ENCODE measurements at regions not wholly inside any gene's neighbourhood (a gene's known extent, or its start where the extent isn't known, plus 50 kb on each side); places are given as distances from the start of the nearest gene placed in this dataset.
"Not testable (repeated sequence)": the region's sequence is repeated elsewhere in the genome, so short reads cannot be mapped to it uniquely, and the experiment has no call there.

GRCh38 chr11:57940044-57940756 lies 83.5 kb upstream of the OR9Q1 start:
- H3K9ac ChIP-seq (ENCODE audit: low read length) = no peak overlapping the region
- H3K79me2 ChIP-seq (ENCODE audit: insufficient read depth, low read length) = no peaks in the 10 kb centered on the region
- no peak overlapping the region for H3K4me3 ChIP-seq (ENCODE audit: insufficient read depth, low read depth, low read length)
- Mint-ChIP-seq H3K4me1 (ENCODE audit: low read depth, unreplicated experiment) (no peaks in the 10 kb centered on the region), H3K36me3 (ENCODE audit: low read depth, unreplicated experiment) (no peaks in the 10 kb centered on the region), H3K27ac (ENCODE audit: unreplicated experiment) (no peak overlapping the region), H3K27me3 (ENCODE audit: low read depth, unreplicated experiment) (peaks cover 3% of the 10 kb centered on the region), H3K9me3 (ENCODE audit: unreplicated experiment) (peaks cover 4% of the 10 kb centered on the region), H3K4me3 (ENCODE audit: unreplicated experiment) (no peak overlapping the region)
- DNase-seq (ENCODE audit: low read depth) = no peak
- H3K4me1 ChIP-seq (ENCODE audit: insufficient read depth, low read length) = no peaks in the 10 kb centered on the region
- no peak overlapping the region for H3K27ac ChIP-seq (ENCODE audit: low read depth, low read length)
- H2AFZ ChIP-seq (ENCODE audit: low read depth, low read length) = no peak overlapping the region
- FAIRE-seq = no peak
- H4K20me1 ChIP-seq (ENCODE audit: insufficient read depth, low read length) = no peaks in the 10 kb centered on the region
- H3K27me3 ChIP-seq (ENCODE audit: insufficient read depth, low read length) = no peaks in the 10 kb centered on the region
- TF ChIP-seq CTCF (IDR thresholded peaks at IDR 0.05; ENCODE audit: insufficient read depth, low read depth, low read length) (no peak), EZH2 (IDR thresholded peaks at IDR 0.05; ENCODE audit: insufficient read depth, low read length) (no peak)
- no peaks in the 10 kb centered on the region for H3K36me3 ChIP-seq (ENCODE audit: insufficient read depth, low read length)
- no peak overlapping the region for H3K4me2 ChIP-seq (ENCODE audit: low read length)
- no peaks in the 10 kb centered on the region for H3K9me3 ChIP-seq (ENCODE audit: insufficient read depth, low read depth, low read length)

DNA sequence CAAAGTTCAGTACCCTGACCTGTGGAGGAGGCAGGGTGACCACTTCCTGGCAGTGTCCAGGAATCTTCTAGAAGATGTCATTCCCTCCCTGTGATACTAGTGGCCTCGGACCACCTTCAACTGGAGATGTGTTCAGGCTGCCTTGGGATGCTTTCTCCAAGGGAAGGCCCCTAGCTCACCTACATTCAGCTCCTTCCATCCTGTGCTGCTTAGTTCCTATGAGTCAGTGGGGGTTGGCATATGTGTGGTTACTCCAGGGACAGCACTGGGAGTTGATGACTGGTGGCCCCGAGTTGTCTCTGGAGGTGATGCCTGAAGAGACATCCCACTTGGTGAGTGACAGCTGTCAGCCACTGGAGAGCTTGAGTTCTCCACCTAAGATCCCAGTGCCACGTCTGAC lies 81.8 kb upstream of the OR9Q1 start:
- Mint-ChIP-seq H3K9me3 (ENCODE audit: unreplicated experiment) (peaks cover 4% of the 10 kb centered on the region), H3K27ac (ENCODE audit: unreplicated experiment) (no peak overlapping the region), H3K27me3 (ENCODE audit: low read depth, unreplicated experiment) (peaks cover 3% of the 10 kb centered on the region), H3K4me3 (ENCODE audit: unreplicated experiment) (no peak overlapping the region), H3K4me1 (ENCODE audit: low read depth, unreplicated experiment) (no peaks in the 10 kb centered on the region), H3K36me3 (ENCODE audit: low read depth, unreplicated experiment) (no peaks in the 10 kb centered on the region)
- Histone ChIP-seq H2AFZ (ENCODE audit: low read depth, low read length) (no peak overlapping the region), H4K20me1 (ENCODE audit: insufficient read depth, low read length) (no peaks in the 10 kb centered on the region), H3K79me2 (ENCODE audit: insufficient read depth, low read length) (no peaks in the 10 kb centered on the region), H3K9ac (ENCODE audit: low read length) (no peak overlapping the region), H3K4me3 (ENCODE audit: insufficient read depth, low read depth, low read length) (no peak overlapping the region), H3K36me3 (ENCODE audit: insufficient read depth, low read length) (no peaks in the 10 kb centered on the region), H3K4me1 (ENCODE audit: insufficient read depth, low read length) (no peaks in the 10 kb centered on the region), H3K27me3 (ENCODE audit: insufficient read depth, low read length) (no peaks in the 10 kb centered on the region), H3K4me2 (ENCODE audit: low read length) (no peak overlapping the region), H3K27ac (ENCODE audit: low read depth, low read length) (no peak overlapping the region), H3K9me3 (ENCODE audit: insufficient read depth, low read depth, low read length) (no peaks in the 10 kb centered on the region)
- FAIRE-seq (no peak), DNase-seq (ENCODE audit: low read depth) (no peak)
- TF ChIP-seq EZH2 (IDR thresholded peaks at IDR 0.05; ENCODE audit: insufficient read depth, low read length) = no peak
- no peak for TF ChIP-seq CTCF (IDR thresholded peaks at IDR 0.05; ENCODE audit: insufficient read depth, low read depth, low read length)

DNA sequence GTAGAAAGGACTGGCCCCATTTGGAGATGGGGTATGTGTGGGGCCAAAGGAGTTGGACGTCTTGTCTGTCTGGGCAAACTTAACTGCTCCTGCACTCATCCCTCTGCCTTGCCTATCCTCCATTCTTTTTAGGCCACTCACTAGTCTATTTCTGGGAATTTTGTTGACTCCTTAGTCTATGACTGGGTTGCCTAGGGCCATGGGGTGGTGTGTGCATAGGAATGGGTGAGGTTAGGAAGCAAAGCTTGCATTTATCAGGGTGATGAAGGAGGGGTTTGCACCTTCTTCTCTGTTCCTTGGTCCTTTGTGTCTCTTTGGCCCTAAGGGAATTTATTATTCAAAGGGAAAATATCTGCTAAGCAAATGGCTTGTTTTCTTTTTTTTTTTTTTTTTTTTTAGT lies 80.9 kb upstream of the OR9Q1 start:
- no peak for FAIRE-seq

DNA sequence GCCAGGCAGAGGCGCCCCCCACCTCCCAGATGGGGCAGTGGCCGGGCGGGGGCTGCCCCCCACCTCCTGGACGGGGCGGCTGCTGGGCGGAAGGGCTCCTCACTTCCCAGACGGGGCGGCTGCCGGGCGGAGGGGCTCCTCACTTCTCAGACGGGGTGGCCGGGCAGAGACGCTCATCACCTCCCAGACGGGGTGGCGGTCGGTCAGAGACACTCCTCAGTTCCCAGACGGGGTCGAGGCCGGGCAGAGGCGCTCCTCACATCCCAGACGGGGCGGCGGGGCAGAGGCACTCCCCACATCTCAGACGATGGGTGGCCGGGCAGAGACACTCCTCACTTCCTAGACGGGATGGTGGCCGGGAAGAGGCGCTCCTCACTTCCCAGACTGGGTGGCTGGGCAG lies 79.9 kb upstream of the OR9Q1 start:
- not testable (repeated sequence) for H3K27ac Mint-ChIP-seq (ENCODE audit: unreplicated experiment); H3K27me3 ChIP-seq (ENCODE audit: insufficient read depth, low read length); H3K4me1 Mint-ChIP-seq (ENCODE audit: low read depth, unreplicated experiment); H3K4me2 ChIP-seq (ENCODE audit: low read length); H3K27ac ChIP-seq (ENCODE audit: low read depth, low read length); H3K36me3 ChIP-seq (ENCODE audit: insufficient read depth, low read length); H4K20me1 ChIP-seq (ENCODE audit: insufficient read depth, low read length); H3K9me3 ChIP-seq (ENCODE audit: insufficient read depth, low read depth, low read length); H3K4me1 ChIP-seq (ENCODE audit: insufficient read depth, low read length); H3K9me3 Mint-ChIP-seq (ENCODE audit: unreplicated experiment); FAIRE-seq; H3K9ac ChIP-seq (ENCODE audit: low read length); H2AFZ ChIP-seq (ENCODE audit: low read depth, low read length); DNase-seq (ENCODE audit: low read depth); H3K27me3 Mint-ChIP-seq (ENCODE audit: low read depth, unreplicated experiment); H3K36me3 Mint-ChIP-seq (ENCODE audit: low read depth, unreplicated experiment); H3K4me3 ChIP-seq (ENCODE audit: insufficient read depth, low read depth, low read length); H3K4me3 Mint-ChIP-seq (ENCODE audit: unreplicated experiment); H3K79me2 ChIP-seq (ENCODE audit: insufficient read depth, low read length)

More for the DNA sequence above, 80.9 kb upstream of the OR9Q1 start:
- no peak overlapping the region for H3K4me2 ChIP-seq (ENCODE audit: low read length)
- H4K20me1 ChIP-seq (ENCODE audit: insufficient read depth, low read length) = no peaks in the 10 kb centered on the region
- no peak overlapping the region for H3K9ac ChIP-seq (ENCODE audit: low read length)
- H3K79me2 ChIP-seq (ENCODE audit: insufficient read depth, low read length) = no peaks in the 10 kb centered on the region
- no peaks in the 10 kb centered on the region for H3K36me3 ChIP-seq (ENCODE audit: insufficient read depth, low read length)
- peaks cover 6% of the 10 kb centered on the region for H3K9me3 Mint-ChIP-seq (ENCODE audit: unreplicated experiment)
- H3K27ac ChIP-seq (ENCODE audit: low read depth, low read length) = no peak overlapping the region
- H3K27ac Mint-ChIP-seq (ENCODE audit: unreplicated experiment) = no peak overlapping the region
- TF ChIP-seq CTCF (IDR thresholded peaks at IDR 0.05; ENCODE audit: insufficient read depth, low read depth, low read length) = no peak
- no peak for TF ChIP-seq EZH2 (IDR thresholded peaks at IDR 0.05; ENCODE audit: insufficient read depth, low read length)
- H2AFZ ChIP-seq (ENCODE audit: low read depth, low read length) = no peak overlapping the region
- peaks cover 3% of the 10 kb centered on the region for H3K27me3 Mint-ChIP-seq (ENCODE audit: low read depth, unreplicated experiment)
- no peak for DNase-seq (ENCODE audit: low read depth)
- no peaks in the 10 kb centered on the region for H3K4me1 Mint-ChIP-seq (ENCODE audit: low read depth, unreplicated experiment)
- H3K4me1 ChIP-seq (ENCODE audit: insufficient read depth, low read length) = no peaks in the 10 kb centered on the region
- no peaks in the 10 kb centered on the region for H3K36me3 Mint-ChIP-seq (ENCODE audit: low read depth, unreplicated experiment)
- H3K27me3 ChIP-seq (ENCODE audit: insufficient read depth, low read length) = no peaks in the 10 kb centered on the region
- no peak overlapping the region for H3K4me3 Mint-ChIP-seq (ENCODE audit: unreplicated experiment)
- no peak overlapping the region for H3K4me3 ChIP-seq (ENCODE audit: insufficient read depth, low read depth, low read length)
- H3K9me3 ChIP-seq (ENCODE audit: insufficient read depth, low read depth, low read length) = no peaks in the 10 kb centered on the region
